ENCODE measurements at regions not wholly inside any gene's neighbourhood (a gene's known extent, or its start where the extent isn't known, plus 50 kb on each side); places are given as distances from the start of the nearest gene placed in this dataset.

DNA sequence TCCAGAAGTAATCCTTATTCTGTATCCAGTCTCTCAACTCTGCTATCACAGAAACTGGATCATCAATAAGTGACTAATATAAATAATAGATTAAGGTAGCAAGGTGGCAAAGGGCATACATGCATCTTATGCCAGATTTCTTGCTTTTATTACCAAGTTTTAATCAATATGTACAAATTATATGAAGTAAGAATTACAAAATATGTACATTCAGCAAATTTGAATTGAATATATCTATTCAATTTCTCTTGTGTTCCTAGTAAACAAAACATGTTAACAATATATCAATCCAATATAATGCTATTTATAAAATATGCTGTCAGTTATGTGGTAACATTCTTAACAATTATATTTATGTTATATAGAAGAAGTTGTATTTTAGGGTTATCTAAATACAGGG is 488.7 kb upstream of the COX7C start:
- Histone ChIP-seq H3K27me3 (ENCODE audit: control insufficient read depth in 1 of 2, insufficient read depth in 2 of 2, low read length in 2 of 2) (no peaks in the 10 kb centered on the region), H3K9me3 (ENCODE audit: control insufficient read depth in 1 of 2, low read length in 2 of 2) (no peaks in the 10 kb centered on the region), H3K36me3 (ENCODE audit: control insufficient read depth in 1 of 2, insufficient read depth in 2 of 2, low read length in 2 of 2) (no peaks in the 10 kb centered on the region), H3K4me3 (ENCODE audit: low read depth in 1 of 2, low read length in 2 of 2) (no peak overlapping the region), H3K9ac (ENCODE audit: low read depth in 1 of 2, low read length in 2 of 2) (no peak overlapping the region), H3K4me1 (ENCODE audit: control insufficient read depth in 1 of 2, insufficient read depth in 2 of 2, low read length in 2 of 2) (no peaks in the 10 kb centered on the region), H3K27ac (ENCODE audit: low read depth, low read length) (no peak overlapping the region)

DNA sequence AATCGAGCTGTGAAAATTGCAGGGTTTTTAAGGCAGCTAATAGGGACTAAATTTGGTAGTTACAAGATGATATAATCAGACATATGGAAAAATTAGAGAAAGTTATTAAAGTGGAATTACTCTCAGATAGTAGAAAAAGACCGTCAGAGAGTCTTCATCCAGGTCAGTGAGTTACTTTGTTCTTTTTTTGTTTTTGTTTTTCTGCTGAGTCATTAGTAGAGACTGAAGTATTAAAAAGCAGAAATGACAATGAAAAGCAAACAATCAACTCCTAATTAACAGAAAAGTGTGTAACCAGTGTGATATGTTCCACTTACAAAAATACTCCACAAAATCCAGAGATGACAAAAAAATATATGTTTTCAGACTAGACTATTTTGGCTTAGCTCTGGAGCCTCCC is 480.4 kb upstream of the COX7C start:
- no peak overlapping the region for H3K27ac ChIP-seq (ENCODE audit: low read depth, low read length)
- H3K36me3 ChIP-seq (ENCODE audit: control insufficient read depth in 1 of 2, insufficient read depth in 2 of 2, low read length in 2 of 2): no peaks in the 10 kb centered on the region
- H3K4me1 ChIP-seq (ENCODE audit: control insufficient read depth in 1 of 2, insufficient read depth in 2 of 2, low read length in 2 of 2): no peaks in the 10 kb centered on the region
- H3K4me3 ChIP-seq (ENCODE audit: low read depth in 1 of 2, low read length in 2 of 2): no peak overlapping the region
- no peaks in the 10 kb centered on the region for H3K27me3 ChIP-seq (ENCODE audit: control insufficient read depth in 1 of 2, insufficient read depth in 2 of 2, low read length in 2 of 2)
- no peaks in the 10 kb centered on the region for H3K9me3 ChIP-seq (ENCODE audit: control insufficient read depth in 1 of 2, low read length in 2 of 2)
- H3K9ac ChIP-seq (ENCODE audit: low read depth in 1 of 2, low read length in 2 of 2): no peak overlapping the region

DNA sequence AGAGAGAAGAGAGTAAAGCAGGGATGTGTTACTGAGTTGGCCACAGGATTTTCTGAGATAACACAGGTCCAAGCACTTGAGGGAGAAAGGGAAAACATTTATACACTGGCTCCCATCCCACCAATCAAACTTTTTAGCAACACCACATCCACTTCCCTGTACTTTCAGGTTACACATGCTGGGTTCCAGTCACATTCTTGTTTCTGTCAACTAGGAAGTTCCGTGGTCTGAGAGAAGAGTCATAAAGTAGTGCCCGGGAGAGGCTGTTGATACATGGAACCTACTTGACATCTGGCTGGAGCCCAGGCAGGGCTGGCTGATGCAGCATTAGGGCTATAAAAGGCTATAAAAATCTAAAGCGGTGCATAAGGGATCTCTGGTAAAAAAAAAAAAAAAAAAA is 473.9 kb upstream of the COX7C start:
- Histone ChIP-seq H3K36me3 (ENCODE audit: control insufficient read depth in 1 of 2, insufficient read depth in 2 of 2, low read length in 2 of 2) (no peaks in the 10 kb centered on the region), H3K27ac (ENCODE audit: low read depth, low read length) (no peak overlapping the region), H3K4me1 (ENCODE audit: control insufficient read depth in 1 of 2, insufficient read depth in 2 of 2, low read length in 2 of 2) (no peaks in the 10 kb centered on the region), H3K9me3 (ENCODE audit: control insufficient read depth in 1 of 2, low read length in 2 of 2) (peaks cover 0 to 6% of the 10 kb centered on the region in 2 donors), H3K27me3 (ENCODE audit: control insufficient read depth in 1 of 2, insufficient read depth in 2 of 2, low read length in 2 of 2) (no peaks in the 10 kb centered on the region), H3K9ac (ENCODE audit: low read depth in 1 of 2, low read length in 2 of 2) (no peak overlapping the region), H3K4me3 (ENCODE audit: low read depth in 1 of 2, low read length in 2 of 2) (no peak overlapping the region)

DNA sequence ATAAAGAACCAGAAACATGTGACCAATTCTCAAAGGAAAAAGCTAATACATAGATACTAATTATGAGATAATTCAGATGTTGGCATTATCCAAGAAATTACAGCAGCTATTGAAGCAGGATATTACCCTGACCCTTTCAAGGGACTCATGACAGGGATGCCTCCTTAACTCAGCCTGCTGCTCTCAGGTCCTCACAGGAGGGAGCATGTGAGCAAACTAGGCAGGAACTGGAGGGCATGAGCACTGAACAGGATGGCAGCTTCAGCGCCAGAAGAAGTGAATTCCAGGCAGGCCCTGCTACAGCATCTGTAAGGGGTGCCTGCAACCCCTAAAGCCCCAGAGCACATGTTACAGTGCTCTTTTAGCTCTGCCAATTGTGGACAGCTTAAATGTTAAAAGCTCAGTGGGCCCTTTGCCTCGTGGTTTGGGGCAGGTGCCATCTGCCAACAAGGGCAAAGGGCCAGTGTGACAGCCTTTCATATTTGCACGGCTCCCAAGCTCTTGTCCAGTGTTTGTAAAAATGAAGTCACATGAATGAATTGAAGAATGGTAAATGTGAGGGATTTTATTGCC is 464.7 kb upstream of the COX7C start:
- H3K9me3 ChIP-seq (ENCODE audit: control insufficient read depth in 1 of 2, low read length in 2 of 2): no peaks in the 10 kb centered on the region
- H3K27me3 ChIP-seq (ENCODE audit: control insufficient read depth in 1 of 2, insufficient read depth in 2 of 2, low read length in 2 of 2): no peaks in the 10 kb centered on the region
- no peaks in the 10 kb centered on the region for H3K4me1 ChIP-seq (ENCODE audit: control insufficient read depth in 1 of 2, insufficient read depth in 2 of 2, low read length in 2 of 2)
- H3K4me3 ChIP-seq (ENCODE audit: low read depth in 1 of 2, low read length in 2 of 2): no peak overlapping the region
- H3K27ac ChIP-seq (ENCODE audit: low read depth, low read length): no peak overlapping the region
- no peak overlapping the region for H3K9ac ChIP-seq (ENCODE audit: low read depth in 1 of 2, low read length in 2 of 2)
- no peaks in the 10 kb centered on the region for H3K36me3 ChIP-seq (ENCODE audit: control insufficient read depth in 1 of 2, insufficient read depth in 2 of 2, low read length in 2 of 2)

DNA sequence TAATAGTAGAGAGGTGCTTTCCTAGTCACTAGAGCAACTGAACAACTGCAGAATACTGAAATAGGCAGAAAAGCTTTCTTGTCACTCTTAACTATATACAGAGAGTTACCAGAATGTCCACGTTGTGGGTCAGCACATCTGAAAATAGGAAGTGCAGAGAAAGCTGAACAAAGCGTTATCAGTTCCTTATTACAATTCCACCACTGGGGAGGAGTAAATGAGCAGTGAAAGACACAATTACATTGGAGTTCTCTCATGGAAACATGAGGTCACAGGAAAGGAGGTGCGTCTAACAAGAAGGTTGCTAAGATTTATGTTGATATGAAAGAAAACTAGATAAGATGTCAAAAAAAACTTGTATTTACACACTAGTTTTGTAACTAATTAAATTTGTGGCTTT is 461.9 kb upstream of the COX7C start:
- no peaks in the 10 kb centered on the region for H3K27me3 ChIP-seq (ENCODE audit: control insufficient read depth in 1 of 2, insufficient read depth in 2 of 2, low read length in 2 of 2)
- H3K4me1 ChIP-seq (ENCODE audit: control insufficient read depth in 1 of 2, insufficient read depth in 2 of 2, low read length in 2 of 2): no peaks in the 10 kb centered on the region
- no peaks in the 10 kb centered on the region for H3K9me3 ChIP-seq (ENCODE audit: control insufficient read depth in 1 of 2, low read length in 2 of 2)
- H3K9ac ChIP-seq (ENCODE audit: low read depth in 1 of 2, low read length in 2 of 2): no peak overlapping the region
- no peaks in the 10 kb centered on the region for H3K36me3 ChIP-seq (ENCODE audit: control insufficient read depth in 1 of 2, insufficient read depth in 2 of 2, low read length in 2 of 2)
- no peak overlapping the region for H3K4me3 ChIP-seq (ENCODE audit: low read depth in 1 of 2, low read length in 2 of 2)
- H3K27ac ChIP-seq (ENCODE audit: low read depth, low read length): no peak overlapping the region

DNA sequence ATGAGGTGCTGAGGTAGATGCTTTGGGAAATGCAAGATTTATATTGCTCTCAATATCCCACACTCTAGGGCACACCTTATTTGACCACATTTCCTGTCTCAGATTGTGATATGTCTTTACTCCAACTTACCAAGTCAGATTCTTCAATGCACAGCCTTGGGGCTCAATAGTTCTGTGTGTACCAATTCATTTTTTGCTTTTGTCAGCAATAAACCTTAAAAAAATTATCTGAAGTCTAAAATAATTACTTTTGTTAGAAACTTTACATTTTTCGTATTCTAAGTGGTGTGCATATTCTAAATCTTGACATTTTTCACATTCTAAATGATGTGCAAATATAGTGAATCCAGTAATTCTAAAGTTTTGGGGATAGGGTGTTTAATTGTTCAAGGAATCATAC is 447.5 kb upstream of the COX7C start:
- no peaks in the 10 kb centered on the region for H3K9me3 ChIP-seq (ENCODE audit: control insufficient read depth in 1 of 2, low read length in 2 of 2)
- H3K27me3 ChIP-seq (ENCODE audit: control insufficient read depth in 1 of 2, insufficient read depth in 2 of 2, low read length in 2 of 2): no peaks in the 10 kb centered on the region
- no peak overlapping the region for H3K4me3 ChIP-seq (ENCODE audit: low read depth in 1 of 2, low read length in 2 of 2)
- no peak overlapping the region for H3K27ac ChIP-seq (ENCODE audit: low read depth, low read length)
- no peaks in the 10 kb centered on the region for H3K36me3 ChIP-seq (ENCODE audit: control insufficient read depth in 1 of 2, insufficient read depth in 2 of 2, low read length in 2 of 2)
- H3K9ac ChIP-seq (ENCODE audit: low read depth in 1 of 2, low read length in 2 of 2): no peak overlapping the region
- no peaks in the 10 kb centered on the region for H3K4me1 ChIP-seq (ENCODE audit: control insufficient read depth in 1 of 2, insufficient read depth in 2 of 2, low read length in 2 of 2)

DNA sequence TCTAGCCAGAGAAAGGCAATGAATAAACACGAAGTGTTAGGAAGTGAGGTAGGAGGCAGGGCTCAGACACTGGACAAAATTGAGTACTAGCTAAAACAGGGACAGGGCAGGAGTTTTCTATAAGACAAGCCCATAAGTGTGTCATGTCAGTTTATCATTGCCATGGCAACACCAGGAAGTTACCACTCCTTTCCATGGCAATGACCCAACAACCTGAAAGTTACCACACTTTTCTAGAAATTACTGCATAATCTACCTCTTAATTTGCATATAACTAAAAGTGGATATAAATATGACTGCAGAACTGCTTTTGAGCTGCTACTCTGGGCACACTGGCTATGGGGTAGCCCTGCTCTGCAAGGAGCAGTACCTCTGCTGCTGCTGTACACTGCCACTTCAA is 442.5 kb upstream of the COX7C start:
- H3K27me3 ChIP-seq (ENCODE audit: control insufficient read depth in 1 of 2, insufficient read depth in 2 of 2, low read length in 2 of 2): no peaks in the 10 kb centered on the region
- no peak overlapping the region for H3K4me3 ChIP-seq (ENCODE audit: low read depth in 1 of 2, low read length in 2 of 2)
- H3K9me3 ChIP-seq (ENCODE audit: control insufficient read depth in 1 of 2, low read length in 2 of 2): no peaks in the 10 kb centered on the region
- H3K27ac ChIP-seq (ENCODE audit: low read depth, low read length): no peak overlapping the region
- H3K9ac ChIP-seq (ENCODE audit: low read depth in 1 of 2, low read length in 2 of 2): no peak overlapping the region
- H3K4me1 ChIP-seq (ENCODE audit: control insufficient read depth in 1 of 2, insufficient read depth in 2 of 2, low read length in 2 of 2): no peaks in the 10 kb centered on the region
- H3K36me3 ChIP-seq (ENCODE audit: control insufficient read depth in 1 of 2, insufficient read depth in 2 of 2, low read length in 2 of 2): no peaks in the 10 kb centered on the region

DNA sequence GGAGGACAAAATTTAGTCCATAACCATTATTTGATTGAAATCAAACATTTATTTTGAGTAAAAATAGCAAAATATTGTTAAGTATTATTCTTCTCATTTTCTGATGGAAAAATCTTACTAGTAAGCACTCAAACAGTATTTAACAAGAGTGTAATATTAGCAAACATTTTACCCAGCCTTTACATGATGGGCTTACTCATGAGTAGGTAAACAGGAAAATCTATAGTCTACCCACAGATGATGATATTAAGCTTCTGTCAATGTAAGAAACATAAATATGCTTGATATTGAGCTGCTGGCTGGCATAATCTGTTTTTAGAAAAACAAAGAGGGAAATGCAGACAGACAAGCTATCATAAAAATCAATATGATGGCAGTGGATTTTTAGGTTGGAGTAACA is 418.5 kb upstream of the COX7C start:
- Histone ChIP-seq H3K4me1 (ENCODE audit: control insufficient read depth in 1 of 2, insufficient read depth in 2 of 2, low read length in 2 of 2) (no peaks in the 10 kb centered on the region), H3K9me3 (ENCODE audit: control insufficient read depth in 1 of 2, low read length in 2 of 2) (no peaks in the 10 kb centered on the region), H3K36me3 (ENCODE audit: control insufficient read depth in 1 of 2, insufficient read depth in 2 of 2, low read length in 2 of 2) (no peaks in the 10 kb centered on the region), H3K27me3 (ENCODE audit: control insufficient read depth in 1 of 2, insufficient read depth in 2 of 2, low read length in 2 of 2) (no peaks in the 10 kb centered on the region), H3K4me3 (ENCODE audit: low read depth in 1 of 2, low read length in 2 of 2) (no peak overlapping the region), H3K27ac (ENCODE audit: low read depth, low read length) (no peak overlapping the region), H3K9ac (ENCODE audit: low read depth in 1 of 2, low read length in 2 of 2) (no peak overlapping the region)

DNA sequence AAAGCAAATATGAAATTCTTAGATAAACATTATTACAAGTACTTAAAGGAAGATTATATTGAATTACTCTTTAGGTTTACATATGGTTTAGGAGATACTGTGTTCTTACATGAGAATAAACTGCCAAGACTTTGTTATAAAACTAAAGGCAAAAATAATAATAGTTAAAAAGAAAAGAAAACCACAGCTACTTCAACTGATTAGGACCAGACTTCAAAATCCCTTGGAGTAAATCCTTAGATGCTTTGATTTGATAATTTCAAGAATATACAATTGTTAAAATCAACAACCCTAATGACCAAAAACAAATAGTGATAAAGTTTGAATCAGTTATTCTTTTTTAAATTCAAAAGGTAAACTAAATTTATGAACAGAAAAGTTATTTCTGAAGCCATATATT is 389.6 kb upstream of the COX7C start:
- H3K9ac ChIP-seq (ENCODE audit: low read depth in 1 of 2, low read length in 2 of 2): no peak overlapping the region
- no peak overlapping the region for H3K27ac ChIP-seq (ENCODE audit: low read depth, low read length)
- H3K9me3 ChIP-seq (ENCODE audit: control insufficient read depth in 1 of 2, low read length in 2 of 2): no peaks in the 10 kb centered on the region

DNA sequence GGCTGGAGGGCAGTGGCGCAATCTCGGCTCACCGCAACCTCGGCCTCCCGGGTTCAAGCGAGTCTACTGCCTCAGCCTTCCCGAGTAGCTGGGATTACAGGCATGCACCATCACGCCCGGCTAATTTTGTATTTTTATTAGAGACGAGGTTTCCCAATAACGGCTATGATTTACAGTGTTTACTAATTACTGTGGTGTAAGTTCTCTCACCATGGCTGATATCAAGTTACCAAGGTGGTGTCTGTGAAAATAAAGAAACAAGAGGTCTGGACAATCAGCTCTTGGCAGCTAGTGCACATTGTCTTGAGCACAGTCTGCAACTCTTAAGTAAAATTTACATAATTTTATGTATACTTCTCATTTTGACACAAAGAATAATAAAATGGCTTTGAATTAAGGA is 385.5 kb upstream of the COX7C start:
- no peaks in the 10 kb centered on the region for H3K4me1 ChIP-seq (ENCODE audit: control insufficient read depth in 1 of 2, insufficient read depth in 2 of 2, low read length in 2 of 2)
- no peaks in the 10 kb centered on the region for H3K36me3 ChIP-seq (ENCODE audit: control insufficient read depth in 1 of 2, insufficient read depth in 2 of 2, low read length in 2 of 2)
- no peaks in the 10 kb centered on the region for H3K9me3 ChIP-seq (ENCODE audit: control insufficient read depth in 1 of 2, low read length in 2 of 2)
- H3K27ac ChIP-seq (ENCODE audit: low read depth, low read length): no peak overlapping the region
- H3K4me3 ChIP-seq (ENCODE audit: low read depth in 1 of 2, low read length in 2 of 2): no peak overlapping the region
- H3K27me3 ChIP-seq (ENCODE audit: control insufficient read depth in 1 of 2, insufficient read depth in 2 of 2, low read length in 2 of 2): no peaks in the 10 kb centered on the region
- H3K9ac ChIP-seq (ENCODE audit: low read depth in 1 of 2, low read length in 2 of 2): no peak overlapping the region

More for the DNA sequence above, 389.6 kb upstream of the COX7C start:
- Histone ChIP-seq H3K4me1 (ENCODE audit: control insufficient read depth in 1 of 2, insufficient read depth in 2 of 2, low read length in 2 of 2) (no peaks in the 10 kb centered on the region), H3K4me3 (ENCODE audit: low read depth in 1 of 2, low read length in 2 of 2) (no peak overlapping the region), H3K27me3 (ENCODE audit: control insufficient read depth in 1 of 2, insufficient read depth in 2 of 2, low read length in 2 of 2) (no peaks in the 10 kb centered on the region), H3K36me3 (ENCODE audit: control insufficient read depth in 1 of 2, insufficient read depth in 2 of 2, low read length in 2 of 2) (no peaks in the 10 kb centered on the region)

DNA sequence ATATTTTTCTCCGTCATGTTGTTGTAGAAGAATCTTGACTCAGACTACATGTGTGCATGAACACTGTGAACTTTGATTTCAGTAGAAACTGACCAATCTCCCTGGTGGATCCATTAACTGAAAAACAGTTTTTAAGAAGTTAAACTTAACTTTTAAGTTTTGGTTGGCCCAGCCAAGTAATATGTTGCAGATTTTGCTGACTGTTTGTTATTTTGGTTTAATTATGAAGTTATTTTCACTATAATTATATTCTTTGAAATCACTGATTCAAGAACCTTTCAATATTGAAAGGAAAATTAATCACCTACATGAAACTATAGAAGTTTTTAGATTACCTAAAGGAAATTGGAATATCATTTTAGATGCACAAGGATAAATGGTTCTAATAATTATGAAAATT is 373.6 kb upstream of the COX7C start:
- Histone ChIP-seq H3K4me1 (ENCODE audit: control insufficient read depth in 1 of 2, insufficient read depth in 2 of 2, low read length in 2 of 2) (no peaks in the 10 kb centered on the region), H3K27me3 (ENCODE audit: control insufficient read depth in 1 of 2, insufficient read depth in 2 of 2, low read length in 2 of 2) (no peaks in the 10 kb centered on the region), H3K4me3 (ENCODE audit: low read depth in 1 of 2, low read length in 2 of 2) (no peak overlapping the region), H3K9me3 (ENCODE audit: control insufficient read depth in 1 of 2, low read length in 2 of 2) (no peaks in the 10 kb centered on the region), H3K9ac (ENCODE audit: low read depth in 1 of 2, low read length in 2 of 2) (no peak overlapping the region), H3K27ac (ENCODE audit: low read depth, low read length) (no peak overlapping the region), H3K36me3 (ENCODE audit: control insufficient read depth in 1 of 2, insufficient read depth in 2 of 2, low read length in 2 of 2) (no peaks in the 10 kb centered on the region)

Data from duodenal mucosa (tissue), 2 donors.